IMR-90 (cell line): ENCODE measurements at regions not wholly inside any gene's neighbourhood (a gene's known extent, or its start where the extent isn't known, plus 50 kb on each side); places are given as distances from the start of the nearest gene placed in this dataset.

ENCODE experiments used
- ATAC-seq: fragments of 200-7000 bp; cut with Tn5 transposase; 2 replicates; pipeline ENCODE4 v1.9.1; 2020; ENCODE audit warnings: low read depth, mild to moderate bottlenecking, moderate library complexity
- BruUV-seq: library from RNA; stranded (reverse); fragments of 400-500 nt; replicated peaks from 2 replicates; lab custom pipeline; 2021; lab: Mats Ljungman, UMichigan
- CTCF ChIA-PET: fragments of 300-600 bp; formaldehyde crosslinking; extraction: SDS; loops from one replicate; lab custom pipeline; 2021; ENCODE audit warnings: antibody characterized with exemption; lab: Yijun Ruan, JAX
- POLR2A ChIA-PET: fragments of 300-600 bp; sonication (Branson Sonifier 250); formaldehyde crosslinking; loops from one replicate; lab custom pipeline; 2022; ENCODE audit warnings: antibody characterized with exemption; ENCODE audit not compliant: unreplicated experiment; lab: Charles Lee
- DNase-seq: peaks from one replicate; pipeline ENCODE4 v3.0.0; 2013
- H2AFZ ChIP-seq: replicated peaks from 2 replicates; pipeline ENCODE3; 2013; ENCODE audit warnings: low read length, mild to moderate bottlenecking; ENCODE audit not compliant: poor library complexity
- H2AK5ac ChIP-seq: 2 replicates; pipeline ENCODE4 v1.6.1; 2013; ENCODE audit warnings: low read depth, low read length, inconsistent platforms
- H2AK9ac ChIP-seq: replicated peaks from 2 replicates; pipeline ENCODE3; 2013; ENCODE audit warnings: mild to moderate bottlenecking, low read depth, low read length, moderate library complexity; ENCODE audit not compliant: poor library complexity
- H2BK120ac ChIP-seq: 2 replicates; pipeline ENCODE4 v1.6.1; 2013; ENCODE audit warnings: low read depth, low read length, inconsistent platforms
- H2BK15ac ChIP-seq: 3 replicates; pipeline ENCODE4 v1.6.1; 2013; ENCODE audit warnings: low read depth, low read length, inconsistent platforms
- H2BK20ac ChIP-seq: 2 replicates; pipeline ENCODE4 v1.6.1; 2013; ENCODE audit warnings: low read depth, mild to moderate bottlenecking, inconsistent platforms, low read length, moderate library complexity
- H2BK5ac ChIP-seq: 2 replicates; pipeline ENCODE4 v1.6.1; 2013; ENCODE audit warnings: mild to moderate bottlenecking, low read depth, low read length, inconsistent platforms; ENCODE audit not compliant: poor library complexity, severe bottlenecking
- H3K14ac ChIP-seq: replicated peaks from 2 replicates; pipeline ENCODE4 v1.6.1; 2013; ENCODE audit warnings: low read depth, low read length, inconsistent platforms
- H3K18ac ChIP-seq: 2 replicates; pipeline ENCODE4 v1.6.1; 2013; ENCODE audit warnings: low read depth, low read length, control low read depth
- H3K23ac ChIP-seq: 2 replicates; pipeline ENCODE4 v1.6.1; 2013; ENCODE audit warnings: low read depth, low read length, inconsistent platforms
- H3K27ac ChIP-seq: 2 replicates; pipeline ENCODE4 v1.5.1; 2013; ENCODE audit warnings: mild to moderate bottlenecking, control low read depth, low read length; ENCODE audit not compliant: insufficient read depth
- H3K27me3 ChIP-seq: 2 replicates; pipeline ENCODE4 v1.6.1; 2013; ENCODE audit warnings: low read length; ENCODE audit not compliant: control insufficient read depth, insufficient read depth
- H3K36me3 ChIP-seq: 2 replicates; pipeline ENCODE4 v1.6.1; 2013; ENCODE audit warnings: low read length, mixed read lengths; ENCODE audit not compliant: control insufficient read depth, insufficient read depth
- H3K4ac ChIP-seq: 2 replicates; pipeline ENCODE4 v1.6.1; 2013; ENCODE audit warnings: low read depth, low read length, inconsistent platforms
- H3K4me1 ChIP-seq: 2 replicates; pipeline ENCODE4 v1.6.1; 2013; ENCODE audit warnings: low read length, mixed read lengths; ENCODE audit not compliant: control insufficient read depth, insufficient read depth
- H3K4me2 ChIP-seq: 2 replicates; pipeline ENCODE4 v1.6.1; 2013; ENCODE audit warnings: low read depth, mild to moderate bottlenecking, control low read depth, low read length, moderate library complexity
- H3K4me3 ChIP-seq: 2 replicates; pipeline ENCODE4 v1.5.1; 2013; ENCODE audit warnings: low read depth, mild to moderate bottlenecking, control low read depth, low read length, moderate library complexity; ENCODE audit not compliant: insufficient read depth
- H3K56ac ChIP-seq: 2 replicates; pipeline ENCODE4 v1.6.1; 2013; ENCODE audit warnings: low read length, inconsistent platforms; ENCODE audit not compliant: insufficient read depth; ENCODE audit errors: extremely low read depth
- H3K79me1 ChIP-seq, 2 experiments: 2 replicates each; pipeline ENCODE4 v1.6.1; 2013; ENCODE audit warnings: low read length in 2 of 2, inconsistent platforms in 1 of 2, low read depth in 1 of 2
- H3K9ac ChIP-seq: 2 replicates; pipeline ENCODE4 v1.6.1; 2013; ENCODE audit warnings: low read depth, low read length, control low read depth
- H3K9me1 ChIP-seq: 2 replicates; pipeline ENCODE4 v1.6.1; 2013; ENCODE audit warnings: low read length, inconsistent platforms; ENCODE audit not compliant: insufficient read depth
- H3K9me3 ChIP-seq: 2 replicates; pipeline ENCODE4 v1.6.1; 2013; ENCODE audit warnings: low read length; ENCODE audit not compliant: control insufficient read depth, insufficient read depth
- H4K20me1 ChIP-seq: 2 replicates; pipeline ENCODE4 v1.6.1; 2013; ENCODE audit warnings: low read length, inconsistent platforms; ENCODE audit not compliant: insufficient read depth
- H4K5ac ChIP-seq: 2 replicates; pipeline ENCODE4 v1.6.1; 2013; ENCODE audit warnings: mild to moderate bottlenecking, low read depth, low read length, control low read depth
- H4K8ac ChIP-seq, 2 experiments: 2 replicates each; pipeline ENCODE4 v1.6.1; 2013; ENCODE audit warnings: low read depth in 2 of 2, low read length in 2 of 2, control low read depth in 1 of 2, inconsistent platforms in 1 of 2
- H4K91ac ChIP-seq: 2 replicates; pipeline ENCODE4 v1.6.1; 2013; ENCODE audit warnings: low read depth, low read length, inconsistent platforms; ENCODE audit not compliant: insufficient read depth
- BHLHE40 ChIP-seq: fragments of 150-350 bp; IDR thresholded peaks from 2 replicates; pipeline ENCODE4 v1.6.1; 2016; ENCODE audit warnings: mild to moderate bottlenecking, low read depth, low read length
- CEBPB ChIP-seq: IDR thresholded peaks from 2 replicates; pipeline ENCODE4 v1.6.1; 2012; ENCODE audit warnings: low read depth, low read length, improper control_type of control experiment
- CHD1 ChIP-seq: IDR thresholded peaks from 2 replicates; pipeline ENCODE4 v1.6.1; 2012; ENCODE audit warnings: low read depth, low read length, improper control_type of control experiment
- FOS ChIP-seq: fragments of 150-350 bp; IDR thresholded peaks from 2 replicates; pipeline ENCODE4 v1.6.1; 2016; ENCODE audit warnings: low read depth, low read length
- MAFK ChIP-seq: IDR thresholded peaks from 2 replicates; pipeline ENCODE4 v1.6.1; 2012; ENCODE audit warnings: low read depth, low read length, improper control_type of control experiment
- MAZ ChIP-seq: IDR thresholded peaks from 2 replicates; pipeline ENCODE4 v1.6.1; 2012; ENCODE audit warnings: low read depth, mild to moderate bottlenecking, low read length, improper control_type of control experiment, moderate library complexity, borderline replicate concordance
- NFE2L2 ChIP-seq: fragments of 150-350 bp; IDR thresholded peaks from 2 replicates; pipeline ENCODE4 v1.6.1; 2016; ENCODE audit warnings: low read depth, mild to moderate bottlenecking, low read length
- POLR2A ChIP-seq: IDR thresholded peaks from 2 replicates; pipeline ENCODE4 v1.6.1; 2012; ENCODE audit warnings: mild to moderate bottlenecking, low read depth, low read length
- RAD21 ChIP-seq: IDR thresholded peaks from 2 replicates; pipeline ENCODE4 v1.6.1; 2012; ENCODE audit warnings: low read length, improper control_type of control experiment
- RCOR1 ChIP-seq: IDR thresholded peaks from 2 replicates; pipeline ENCODE4 v1.6.1; 2012; ENCODE audit warnings: mild to moderate bottlenecking, low read length, improper control_type of control experiment; ENCODE audit not compliant: insufficient replicate concordance
- SMC3 ChIP-seq: fragments of 150-350 bp; IDR thresholded peaks from 2 replicates; pipeline ENCODE4 v1.6.1; 2016; ENCODE audit warnings: low read depth, mild to moderate bottlenecking, antibody characterized with exemption, low read length, moderate library complexity
- WGBS, 2 experiments: methylation state at CpG; one replicate each; pipeline versions ENCODE4 v1.1.5 to v1.1.7; 2013; ENCODE audit warnings: missing lambda C conversion rate in 2 of 2; ENCODE audit not compliant: insufficient read length in 1 of 2; ENCODE audit errors: extremely low coverage in 2 of 2; 5-methylcytosine and 5-hydroxymethylcytosine counted together
- dilution Hi-C: fragments of 300-500 bp; cut with HindIII; formaldehyde crosslinking; loops from one replicate; pipeline ENCODE4 v1.14.3; 2018; ENCODE audit warnings: low sequenced_read_pairs; ENCODE audit not compliant: unreplicated experiment
- in situ Hi-C: fragments of 300-500 bp; cut with MboI; formaldehyde crosslinking; loops from 3 replicates; pipeline ENCODE4 v1.14.3; 2019; ENCODE audit warnings: low sequenced_read_pairs, inconsistent platforms, mixed read lengths
- intact Hi-C: fragments of 100-400 bp; cut with micrococcal nuclease; formaldehyde crosslinking; loops from 2 replicates; pipeline ENCODE4 v1.10.0; 2022
- TF ChIP-seq, protein P1 (sequence below): fragments of 150-350 bp; IDR thresholded peaks from 2 replicates; pipeline ENCODE4 v1.6.1; 2017; ENCODE audit warnings: mild to moderate bottlenecking, antibody characterized with exemption, low read length, low read depth

DNA sequence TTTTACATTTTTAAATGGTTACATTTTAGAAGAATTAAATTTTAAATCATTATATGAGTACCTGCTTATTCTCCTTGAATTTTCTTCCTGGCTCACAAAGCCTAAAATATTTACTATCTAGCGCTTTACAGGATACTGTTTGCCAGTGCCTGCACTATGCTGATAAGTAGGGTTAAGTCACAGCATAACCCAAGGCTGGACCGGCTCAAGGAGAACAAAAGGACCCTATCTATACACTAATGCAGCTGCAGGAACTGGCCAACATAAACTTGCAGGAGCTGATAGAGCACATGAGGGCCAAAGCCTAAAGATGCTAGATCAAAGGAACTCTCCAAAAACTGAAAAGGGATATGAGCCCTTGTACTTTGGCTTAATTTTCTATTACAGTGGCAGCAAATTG lies 1086.9 kb upstream of the TMPRSS15 start:
- WGBS, 2 experiments: 60% methylated on average over 1 of the region's 2 CpGs; no CpG with 5 or more reads in 1 of the 2 experiments
- Histone ChIP-seq H3K4me3 (no peak overlapping the region), H3K23ac (no peak overlapping the region), H2BK120ac (no peak overlapping the region), H4K5ac (no peak overlapping the region), H3K56ac (no peak overlapping the region), H3K9me3 (peaks cover 7% of the 10 kb centered on the region), H2AFZ (no peak overlapping the region), H3K18ac (no peak overlapping the region), H2BK15ac (no peak overlapping the region), H2BK20ac (no peak overlapping the region), H3K27me3 (no peaks in the 10 kb centered on the region), H3K4ac (no peak overlapping the region), H3K9ac (no peak overlapping the region), H3K27ac (no peak overlapping the region), H2AK5ac (no peak overlapping the region), H4K20me1 (no peaks in the 10 kb centered on the region), H3K79me1 (no peaks in the 10 kb centered on the region), H3K14ac (no peak overlapping the region), H3K36me3 (no peaks in the 10 kb centered on the region), H2AK9ac (no peak overlapping the region), H4K8ac (no peak overlapping the region), H3K4me2 (no peak overlapping the region), H2BK5ac (no peak overlapping the region), H4K91ac (no peak overlapping the region), H3K4me1 (no peaks in the 10 kb centered on the region), H3K9me1 (no peaks in the 10 kb centered on the region)
- no peak for ATAC-seq
- no peak for TF ChIP-seq NFE2L2
- no peak for TF ChIP-seq CHD1
- TF ChIP-seq MAZ: no peak
- TF ChIP-seq MAFK: no peak
- TF ChIP-seq POLR2A: no peak
- no peak for TF ChIP-seq RAD21
- TF ChIP-seq CEBPB: no peak
- TF ChIP-seq, protein P1, sequence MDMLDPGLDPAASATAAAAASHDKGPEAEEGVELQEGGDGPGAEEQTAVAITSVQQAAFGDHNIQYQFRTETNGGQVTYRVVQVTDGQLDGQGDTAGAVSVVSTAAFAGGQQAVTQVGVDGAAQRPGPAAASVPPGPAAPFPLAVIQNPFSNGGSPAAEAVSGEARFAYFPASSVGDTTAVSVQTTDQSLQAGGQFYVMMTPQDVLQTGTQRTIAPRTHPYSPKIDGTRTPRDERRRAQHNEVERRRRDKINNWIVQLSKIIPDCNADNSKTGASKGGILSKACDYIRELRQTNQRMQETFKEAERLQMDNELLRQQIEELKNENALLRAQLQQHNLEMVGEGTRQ: no peak
- TF ChIP-seq RCOR1: no peak
- no peak for TF ChIP-seq FOS
- no peak for TF ChIP-seq BHLHE40
- TF ChIP-seq SMC3: no peak
- intact Hi-C loops: no loop called here
- in situ Hi-C loops: no loop called here
- POLR2A ChIA-PET: no interaction called here
- CTCF ChIA-PET: no interaction called here
- DNase-seq: no peak
- dilution Hi-C loops: no loop called here
- BruUV-seq: no TSS peak
